GM12878 (cell line): ENCODE measurements at regions not wholly inside any gene's neighbourhood (a gene's known extent, or its start where the extent isn't known, plus 50 kb on each side); places are given as distances from the start of the nearest gene placed in this dataset.

ENCODE experiments used
- CTCF ChIP-seq, 3 experiments: IDR thresholded peaks in 2 of 3; conservative IDR thresholded peaks in 1 of 3; 2 replicates each; pipeline ENCODE4 v1.5.1; 2011; ENCODE audit warnings: low read depth in 3 of 3, low read length in 3 of 3, mild to moderate bottlenecking in 3 of 3, control low read depth in 2 of 3, moderate library complexity in 2 of 3, inconsistent platforms in 1 of 3, mixed read lengths in 1 of 3; ENCODE audit not compliant: control insufficient read depth in 2 of 3, insufficient read depth in 1 of 3; ENCODE audit errors: extremely low read depth in 1 of 3
- POLR2A ChIP-seq: IDR thresholded peaks from 2 replicates; pipeline ENCODE4 v1.6.1; 2011; ENCODE audit warnings: low read depth, mild to moderate bottlenecking, low read length
- SIN3A ChIP-seq: IDR thresholded peaks from 2 replicates; pipeline ENCODE4 v1.6.1; 2012; ENCODE audit warnings: low read depth, low read length, improper control_type of control experiment
- TAF1 ChIP-seq: IDR thresholded peaks from 2 replicates; pipeline ENCODE4 v1.6.1; 2011; ENCODE audit warnings: mild to moderate bottlenecking, low read depth, low read length, borderline replicate concordance
- TF ChIP-seq, protein P1 (sequence below): fragments of 450-650 bp; IDR thresholded peaks from 2 replicates; pipeline ENCODE4 v1.6.1; 2017; ENCODE audit warnings: antibody characterized with exemption, mild to moderate bottlenecking, moderate library complexity

DNA sequence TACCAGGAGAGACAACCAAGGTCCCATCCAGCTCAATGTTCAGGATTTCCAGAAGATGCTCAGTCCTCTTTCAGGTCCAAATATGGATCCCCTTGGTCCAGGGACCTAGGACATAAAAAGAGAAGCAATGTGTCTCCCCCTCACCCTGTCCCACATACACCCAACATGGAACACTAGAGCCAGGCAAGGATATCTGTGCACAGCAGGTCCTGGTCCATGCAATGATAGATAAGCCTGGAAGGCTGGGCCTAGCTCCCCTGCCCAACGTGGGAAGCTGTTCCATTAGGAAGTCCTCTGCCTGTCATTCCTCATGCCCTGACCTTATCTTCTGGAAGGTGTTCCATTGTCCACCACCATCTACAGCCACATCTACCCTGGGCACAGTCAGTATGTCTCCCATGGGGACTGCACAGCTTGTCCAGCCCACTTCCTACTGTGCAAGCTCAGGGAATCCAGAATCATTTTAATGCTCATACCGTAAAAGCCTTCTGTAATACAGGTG lies 1434.8 kb downstream of the TBC1D22A start:
- TF ChIP-seq SIN3A (no peak), TAF1 (no peak), POLR2A (no peak), CTCF (IDR thresholded peaks at IDR 0.05 in 2 of 3, conservative IDR thresholded peaks at IDR 0.05 in 1 of 3; ENCODE audit: control insufficient read depth in 2 of 3, extremely low read depth in 1 of 3, insufficient read depth in 1 of 3, low read depth in 3 of 3, low read length in 3 of 3) (no peak)
- TF ChIP-seq, protein P1, sequence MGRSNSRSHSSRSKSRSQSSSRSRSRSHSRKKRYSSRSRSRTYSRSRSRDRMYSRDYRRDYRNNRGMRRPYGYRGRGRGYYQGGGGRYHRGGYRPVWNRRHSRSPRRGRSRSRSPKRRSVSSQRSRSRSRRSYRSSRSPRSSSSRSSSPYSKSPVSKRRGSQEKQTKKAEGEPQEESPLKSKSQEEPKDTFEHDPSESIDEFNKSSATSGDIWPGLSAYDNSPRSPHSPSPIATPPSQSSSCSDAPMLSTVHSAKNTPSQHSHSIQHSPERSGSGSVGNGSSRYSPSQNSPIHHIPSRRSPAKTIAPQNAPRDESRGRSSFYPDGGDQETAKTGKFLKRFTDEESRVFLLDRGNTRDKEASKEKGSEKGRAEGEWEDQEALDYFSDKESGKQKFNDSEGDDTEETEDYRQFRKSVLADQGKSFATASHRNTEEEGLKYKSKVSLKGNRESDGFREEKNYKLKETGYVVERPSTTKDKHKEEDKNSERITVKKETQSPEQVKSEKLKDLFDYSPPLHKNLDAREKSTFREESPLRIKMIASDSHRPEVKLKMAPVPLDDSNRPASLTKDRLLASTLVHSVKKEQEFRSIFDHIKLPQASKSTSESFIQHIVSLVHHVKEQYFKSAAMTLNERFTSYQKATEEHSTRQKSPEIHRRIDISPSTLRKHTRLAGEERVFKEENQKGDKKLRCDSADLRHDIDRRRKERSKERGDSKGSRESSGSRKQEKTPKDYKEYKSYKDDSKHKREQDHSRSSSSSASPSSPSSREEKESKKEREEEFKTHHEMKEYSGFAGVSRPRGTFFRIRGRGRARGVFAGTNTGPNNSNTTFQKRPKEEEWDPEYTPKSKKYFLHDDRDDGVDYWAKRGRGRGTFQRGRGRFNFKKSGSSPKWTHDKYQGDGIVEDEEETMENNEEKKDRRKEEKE = no peak
